Activated CD4-positive, alpha-beta T cell treated with anti-CD3 and anti-CD28 coated beads, Interleukin-2, amount 50 U/mL, for 48 hours (primary cell): ENCODE measurements at regions not wholly inside any gene's neighbourhood (a gene's known extent, or its start where the extent isn't known, plus 50 kb on each side); places are given as distances from the start of the nearest gene placed in this dataset.

Experiments used
- DNase-seq, 2 experiments: peaks; one replicate each; pipeline ENCODE4 v3.0.0-alpha.2; 2020

- no peak for DNase-seq
Observed at GRCh38 chr18:51603111-51603510, 405.6 kb upstream of the MEX3C start.

DNA sequence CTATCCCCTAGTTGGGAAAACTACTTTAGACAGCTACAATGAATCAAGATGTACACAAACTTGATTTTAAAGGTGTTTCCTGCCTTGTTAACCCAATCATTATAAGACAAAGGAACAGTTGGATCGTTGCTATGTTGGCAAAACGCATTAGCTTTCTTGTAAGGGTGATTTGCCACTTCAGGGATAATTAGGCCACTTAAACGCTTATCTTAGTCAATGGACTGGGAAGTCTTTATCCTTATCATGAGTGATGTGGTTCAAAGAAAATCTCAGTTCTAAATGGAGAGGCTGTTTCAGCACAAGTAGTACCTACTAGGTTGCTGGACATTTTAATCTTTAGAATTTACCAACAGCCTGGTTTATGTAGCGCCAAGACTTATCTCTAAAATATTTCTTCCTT is 406.1 kb upstream of the MEX3C start:
- DNase-seq = no peak

GRCh38 chr18:51610481-51610880 is 413.0 kb upstream of the MEX3C start:
- DNase-seq = no peak

- DNase-seq = no peak
Observed at GRCh38 chr18:51611326-51611725, 413.8 kb upstream of the MEX3C start.

DNA sequence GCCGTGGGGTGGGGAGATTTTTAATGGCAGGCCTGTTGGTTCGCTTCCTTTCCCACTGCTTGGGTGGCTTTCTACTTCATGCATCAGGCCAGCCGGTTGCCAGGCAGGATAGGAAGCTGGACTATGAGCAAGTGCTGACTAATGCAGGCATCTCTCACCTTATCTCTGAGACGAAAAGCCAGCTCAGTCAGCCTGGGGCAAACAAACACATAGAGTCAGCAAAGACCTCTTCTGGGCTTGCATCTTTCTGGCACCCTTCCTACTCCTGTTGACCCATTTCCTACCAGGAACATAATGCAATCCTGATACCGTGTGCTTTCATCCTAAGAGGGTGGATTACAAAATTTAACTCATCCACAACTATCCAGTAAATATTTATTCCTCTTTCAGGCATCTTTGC is 416.6 kb upstream of the MEX3C start:
- no peak for DNase-seq

DNA sequence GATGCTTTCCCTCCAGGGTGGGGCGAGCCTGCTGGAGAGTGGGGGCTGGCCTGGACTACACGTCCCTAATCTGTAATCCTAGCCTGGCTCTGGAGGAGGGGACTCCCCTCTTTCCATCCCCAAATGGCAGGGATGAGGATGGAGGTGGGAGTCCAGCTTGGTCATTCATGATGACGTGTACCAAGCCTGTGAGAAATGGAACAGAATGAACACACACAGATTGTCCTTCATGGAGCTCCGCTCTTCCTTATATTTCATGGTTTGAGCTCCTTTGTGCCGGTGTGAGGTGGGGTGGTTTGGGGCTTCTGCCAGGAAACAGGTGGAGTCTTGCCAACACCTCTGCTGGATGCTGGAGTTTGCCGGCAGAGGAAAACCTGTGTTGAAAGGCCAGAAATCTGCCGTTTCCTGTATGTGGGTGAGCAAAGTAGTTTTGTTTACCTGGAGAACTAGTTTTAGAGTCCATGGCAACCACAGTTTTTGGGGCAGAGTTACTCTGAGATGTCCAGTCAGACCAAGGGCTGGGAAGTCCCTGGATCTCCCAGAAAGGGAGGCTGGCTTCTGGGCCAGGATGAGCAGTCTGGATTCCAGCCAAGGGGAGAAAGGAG is 417.6 kb upstream of the MEX3C start:
- DNase-seq = no peak

GRCh38 chr18:51617167-51617566 is 419.7 kb upstream of the MEX3C start:
- DNase-seq = no peak

DNA sequence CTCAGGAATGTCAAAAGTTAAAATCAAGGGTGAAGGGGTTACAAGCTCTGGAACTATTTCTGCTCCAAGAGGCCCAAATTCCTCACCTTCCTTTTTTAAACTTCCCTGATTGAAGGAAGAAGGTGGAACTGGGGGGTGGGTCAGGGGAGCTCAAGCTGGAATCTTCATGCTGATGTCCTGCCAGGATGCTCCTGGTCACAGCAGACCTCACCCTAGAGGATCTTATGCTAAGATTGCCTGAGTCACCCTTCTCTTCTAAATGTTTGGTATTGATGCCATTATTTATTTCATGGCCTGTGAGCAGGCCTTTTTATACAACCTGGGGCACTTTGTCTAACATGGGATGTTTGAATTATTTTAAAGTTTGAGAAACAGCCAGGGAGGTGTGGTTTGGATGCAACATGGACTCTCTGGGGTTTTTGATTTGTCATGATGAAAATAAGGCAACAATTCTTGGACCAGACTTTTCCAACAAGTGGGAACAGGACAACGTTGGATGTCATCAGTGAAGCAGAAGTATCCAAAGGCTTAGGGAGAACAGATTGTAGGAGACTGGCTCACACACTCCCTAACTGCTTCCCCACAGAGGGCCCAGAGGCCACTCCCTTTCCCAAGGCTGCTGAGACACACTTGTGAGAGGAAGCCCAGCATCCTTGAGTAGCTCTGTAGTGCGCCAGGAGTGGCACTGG is 420.2 kb upstream of the MEX3C start:
- no peak for DNase-seq

- DNase-seq = no peak
Observed at GRCh38 chr18:51619283-51619682, 421.8 kb upstream of the MEX3C start.

- peak; percentile 35 to 45 for DNase-seq
Observed at GRCh38 chr18:51621113-51621863, 423.8 kb upstream of the MEX3C start.

- DNase-seq = no peak
Observed at GRCh38 chr18:51621864-51622160, 424.3 kb upstream of the MEX3C start.

DNA sequence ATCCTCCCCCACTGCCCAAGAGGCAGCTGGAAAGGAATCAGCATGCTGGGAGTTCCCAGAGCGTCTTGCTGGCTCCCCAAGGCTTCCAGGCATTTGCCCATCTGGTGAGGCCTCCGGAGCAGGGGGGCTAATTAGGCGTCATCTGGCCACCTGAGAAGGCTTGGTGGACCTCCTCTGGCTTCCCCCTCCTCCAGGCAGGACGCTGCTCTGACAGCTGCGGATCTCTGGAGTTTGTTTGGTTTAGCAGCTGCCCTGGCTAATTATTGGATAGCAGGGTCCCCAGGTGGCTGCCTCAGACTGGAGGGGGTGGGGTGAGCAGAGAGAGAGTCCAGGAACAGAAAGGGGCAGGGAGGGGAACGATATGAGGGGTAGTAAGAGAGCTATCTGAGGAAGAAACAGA is 425.2 kb upstream of the MEX3C start:
- DNase-seq = no peak

DNA sequence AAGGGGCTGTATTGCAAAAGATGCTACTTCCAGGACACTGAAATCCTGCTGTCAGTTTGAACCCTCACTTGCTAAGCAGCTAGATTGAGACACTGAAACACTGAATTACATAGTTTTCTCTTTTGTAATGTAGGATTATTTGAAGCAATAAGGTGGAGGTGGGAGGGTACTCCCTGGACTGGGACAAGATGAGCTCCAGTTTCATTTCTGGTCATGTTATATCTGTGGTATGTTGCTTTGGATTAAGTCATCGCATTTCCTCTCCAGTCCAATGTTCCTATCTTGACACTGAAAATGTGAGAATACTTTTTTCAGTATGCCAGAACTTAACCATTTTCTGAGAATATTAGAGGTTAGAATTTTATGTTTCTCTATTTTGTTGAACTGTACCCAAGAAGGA is 426.2 kb upstream of the MEX3C start:
- DNase-seq = no peak

DNA sequence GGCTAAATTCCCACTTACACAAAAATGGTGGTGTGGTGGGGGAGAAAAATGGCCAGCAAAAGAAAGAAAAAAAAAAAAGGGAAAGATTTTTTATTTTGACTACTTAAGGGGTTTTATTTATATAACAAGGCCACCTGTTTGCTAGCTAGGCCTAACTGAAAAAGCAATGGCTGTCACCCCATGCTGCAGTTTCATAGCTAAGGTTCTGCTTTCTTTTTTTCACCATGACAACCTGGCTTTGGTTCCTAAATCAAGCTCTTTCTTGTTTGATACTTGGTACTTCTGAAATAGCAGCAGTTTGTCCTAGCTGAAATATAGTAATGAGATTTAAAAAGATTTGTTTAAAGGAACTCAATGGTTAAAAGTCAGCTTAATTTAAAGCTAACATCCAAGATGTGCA is 433.2 kb upstream of the MEX3C start:
- no peak for DNase-seq

DNA sequence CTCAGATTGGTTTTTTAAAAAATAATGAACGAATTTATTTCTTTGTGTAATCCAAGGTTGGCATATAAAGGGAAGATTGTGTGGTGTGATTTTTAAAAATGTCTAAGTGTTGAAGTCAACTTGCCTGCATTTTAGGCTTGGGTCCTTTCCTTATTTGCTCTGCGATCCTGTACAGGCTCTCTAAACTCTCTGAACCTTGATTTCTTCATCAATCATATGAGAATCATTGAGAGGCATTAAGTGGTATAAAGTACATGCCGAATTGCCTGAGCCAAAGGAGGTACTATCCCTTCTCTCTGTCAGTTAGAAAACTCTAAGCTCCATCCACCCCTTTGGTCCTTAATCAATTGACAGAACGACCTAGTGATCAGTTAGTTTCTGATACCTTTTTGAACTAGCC is 440.4 kb upstream of the MEX3C start:
- DNase-seq = no peak

DNA sequence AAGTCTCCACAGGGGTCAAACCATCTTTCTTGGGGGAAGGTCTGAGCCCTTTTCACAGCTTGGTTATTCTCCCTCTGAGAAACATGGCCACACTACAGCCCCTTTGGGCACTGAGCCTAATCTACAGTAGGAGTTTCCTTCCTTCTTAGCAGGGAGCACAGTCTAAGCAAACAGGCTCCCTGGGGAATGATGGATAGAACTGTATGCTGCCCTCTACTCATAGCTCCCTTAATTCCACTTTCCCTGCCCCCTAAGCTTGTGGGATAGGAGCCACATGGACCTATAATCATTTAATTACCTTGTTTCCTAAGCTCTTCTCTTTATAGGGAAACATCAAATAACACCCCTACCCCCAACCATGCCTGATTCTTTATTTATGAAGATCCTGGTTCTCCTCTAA is 442.1 kb upstream of the MEX3C start:
- no peak for DNase-seq

GRCh38 chr18:51643483-51643882 is 446.0 kb upstream of the MEX3C start:
- DNase-seq = no peak

GRCh38 chr18:51645607-51646006 is 448.1 kb upstream of the MEX3C start:
- DNase-seq = no peak

GRCh38 chr18:51647346-51647745 is 449.9 kb upstream of the MEX3C start:
- DNase-seq = no peak

- DNase-seq = no peak
Observed at GRCh38 chr18:51647942-51648341, 450.5 kb upstream of the MEX3C start.

- DNase-seq = no peak
Observed at GRCh38 chr18:51649796-51650195, 452.3 kb upstream of the MEX3C start.

DNA sequence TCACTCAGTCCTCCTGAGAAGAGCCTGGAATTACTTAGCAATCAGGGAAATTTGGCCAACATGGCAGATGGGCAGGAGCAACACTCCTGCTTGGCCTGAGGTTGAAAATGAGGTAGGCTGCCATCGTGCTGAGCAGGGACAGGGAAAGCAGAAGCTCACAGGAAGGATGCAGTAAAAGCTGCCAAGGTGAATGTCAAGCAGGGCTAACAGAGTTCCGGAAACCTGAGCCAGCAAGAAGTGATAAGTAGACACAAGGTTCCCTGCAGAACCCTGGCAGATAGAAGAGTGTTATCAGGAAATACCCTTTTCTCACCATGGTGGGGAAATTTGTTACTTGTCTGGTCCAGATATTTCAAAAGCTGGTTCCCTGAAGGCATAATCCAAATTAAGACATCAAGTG is 454.3 kb upstream of the MEX3C start:
- no peak for DNase-seq

DNA sequence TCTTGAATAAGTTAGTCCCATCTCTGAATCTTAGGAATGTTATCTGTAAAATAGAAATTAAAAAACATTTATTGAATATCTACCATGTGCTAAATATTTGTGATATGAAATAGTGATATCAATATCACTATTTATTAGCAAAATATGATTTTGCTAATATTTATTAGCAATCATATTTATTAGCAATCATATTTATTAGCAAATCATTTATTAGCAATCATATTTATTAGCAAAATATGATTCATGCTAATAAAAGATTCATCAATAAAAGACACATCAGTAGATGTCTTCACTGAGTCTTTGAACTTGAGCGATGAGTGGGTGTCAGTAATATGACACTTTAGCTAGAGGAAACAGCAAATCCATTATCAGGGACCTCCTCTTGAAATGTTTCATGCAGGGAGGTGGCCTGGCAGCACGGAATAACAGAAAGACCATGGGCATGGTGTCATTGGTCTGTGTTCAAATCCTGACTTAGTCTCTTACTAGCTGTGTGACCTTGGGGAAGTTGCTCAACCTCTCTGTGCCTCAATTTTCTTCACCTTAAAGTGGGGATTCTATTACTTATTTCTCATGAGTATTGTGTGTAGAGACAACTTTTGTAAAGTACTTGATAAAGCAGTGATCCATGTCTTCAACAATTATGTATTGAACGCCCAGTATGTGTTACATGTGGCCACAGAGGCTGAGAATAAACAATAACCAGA is 456.2 kb upstream of the MEX3C start:
- no peak for DNase-seq
